Suprapubic skin (tissue), 4 donors: ENCODE measurements at regions not wholly inside any gene's neighbourhood (a gene's known extent, or its start where the extent isn't known, plus 50 kb on each side); places are given as distances from the start of the nearest gene placed in this dataset.

Experiments used
- DNase-seq, 2 donors: peaks; one replicate each; pipeline ENCODE4 v3.0.0-alpha.2; 2019; ENCODE audit warnings: low spot score in 2 of 2
- H3K27ac ChIP-seq: fragments of 200-600 bp; sonication (generic); one replicate; pipeline ENCODE4 v1.5.1; 2019
- H3K27me3 ChIP-seq: fragments of 200-600 bp; sonication (generic); one replicate; pipeline ENCODE4 v1.5.1; 2019
- H3K36me3 ChIP-seq: fragments of 200-600 bp; sonication (generic); one replicate; pipeline ENCODE4 v1.5.1; 2019
- H3K4me1 ChIP-seq: fragments of 200-600 bp; sonication (generic); one replicate; pipeline ENCODE4 v1.5.1; 2019
- H3K4me3 ChIP-seq: fragments of 200-600 bp; sonication (generic); one replicate; pipeline ENCODE4 v1.5.1; 2019; ENCODE audit warnings: mild to moderate bottlenecking
- H3K9me3 ChIP-seq: fragments of 200-600 bp; sonication (generic); one replicate; pipeline ENCODE4 v1.5.1; 2019
- CTCF ChIP-seq, 2 donors: fragments of 200-600 bp in 1 of 2; fragments of 450-650 bp in 1 of 2; sonication (generic) in 1 of 2; IDR thresholded peaks; one replicate each; pipeline ENCODE4 v1.5.1; 2016 to 2019; ENCODE audit warnings: antibody characterized with exemption in 2 of 2, mild to moderate bottlenecking in 1 of 2, moderate library complexity in 1 of 2
- EP300 ChIP-seq: sonication (generic); formaldehyde crosslinking; IDR thresholded peaks from one replicate; pipeline ENCODE4 v1.6.1; 2017; ENCODE audit warnings: antibody characterized with exemption
- POLR2A ChIP-seq, 2 donors: fragments of 450-650 bp; IDR thresholded peaks; one replicate each; pipeline ENCODE4 v1.6.1; 2017; ENCODE audit warnings: antibody characterized with exemption in 2 of 2, mild to moderate bottlenecking in 2 of 2, moderate library complexity in 2 of 2
- POLR2AphosphoS5 ChIP-seq, 3 donors: sonication (generic); formaldehyde crosslinking; IDR thresholded peaks; one replicate each; pipeline ENCODE4 v1.6.1; 2017; ENCODE audit warnings: antibody characterized with exemption in 3 of 3
- WGBS: methylation state at CpG from one replicate; pipeline ENCODE4 v1.1.5; 2018; 5-methylcytosine and 5-hydroxymethylcytosine counted together

GRCh38 chr9:103625161-103625804 lies 468.8 kb upstream of the SMC2 start:
- 85% methylated on average over 2 of the region's 2 CpGs for WGBS
- H3K9me3 ChIP-seq, result no peaks in the 10 kb centered on the region
- no peaks in the 10 kb centered on the region for H3K4me1 ChIP-seq
- no peaks in the 10 kb centered on the region for H3K27me3 ChIP-seq
- H3K36me3 ChIP-seq, result no peaks in the 10 kb centered on the region
- no peak overlapping the region for H3K4me3 ChIP-seq
- TF ChIP-seq EP300 (no peak), POLR2A (IDR thresholded peaks at IDR 0.05) (no peak), CTCF (IDR thresholded peaks at IDR 0.05) (no peak), POLR2AphosphoS5 (IDR thresholded peaks at IDR 0.05) (no peak)
- no peak overlapping the region for H3K27ac ChIP-seq
- DNase-seq, result no peak

DNA sequence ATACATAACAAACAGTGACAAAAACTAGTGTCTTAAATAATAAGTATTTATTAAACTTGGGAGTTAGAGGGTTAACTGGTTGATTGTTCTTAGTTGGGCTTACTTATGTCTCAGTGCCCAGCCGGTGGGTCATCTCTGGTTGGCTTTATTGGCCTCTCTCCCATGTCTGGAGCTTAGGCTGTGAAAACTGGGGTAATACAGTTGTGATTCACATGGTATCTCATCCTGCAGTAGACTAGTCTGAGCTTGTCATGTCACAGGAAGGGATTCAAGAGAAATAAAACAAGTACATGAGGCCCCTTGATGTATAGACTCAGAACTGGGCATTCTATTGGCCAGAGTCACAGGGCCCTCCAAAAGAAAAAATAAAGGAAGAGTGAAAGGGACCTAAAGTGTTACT lies 466.4 kb upstream of the SMC2 start:
- no peak overlapping the region for H3K4me3 ChIP-seq
- WGBS, result 37% methylated on average over 1 of the region's 1 CpG
- H3K4me1 ChIP-seq, result no peaks in the 10 kb centered on the region
- TF ChIP-seq POLR2AphosphoS5 (IDR thresholded peaks at IDR 0.05) (no peak), EP300 (no peak), CTCF (IDR thresholded peaks at IDR 0.05) (no peak), POLR2A (IDR thresholded peaks at IDR 0.05) (no peak)
- H3K27ac ChIP-seq, result no peak overlapping the region
- DNase-seq, result no peak
- H3K36me3 ChIP-seq, result no peaks in the 10 kb centered on the region
- no peaks in the 10 kb centered on the region for H3K27me3 ChIP-seq
- no peaks in the 10 kb centered on the region for H3K9me3 ChIP-seq

- 93% methylated on average over 1 of the region's 1 CpG for WGBS
- Histone ChIP-seq H3K27ac (no peak overlapping the region), H3K9me3 (no peaks in the 10 kb centered on the region), H3K4me3 (no peak overlapping the region), H3K36me3 (no peaks in the 10 kb centered on the region), H3K4me1 (no peaks in the 10 kb centered on the region), H3K27me3 (no peaks in the 10 kb centered on the region)
- no peak for TF ChIP-seq POLR2A (IDR thresholded peaks at IDR 0.05)
- no peak for TF ChIP-seq POLR2AphosphoS5 (IDR thresholded peaks at IDR 0.05)
- TF ChIP-seq EP300, result no peak
- TF ChIP-seq CTCF (IDR thresholded peaks at IDR 0.05), result no peak
- DNase-seq, result no peak
Measured at GRCh38 chr9:103649086-103649485, 445.0 kb upstream of the SMC2 start.

- no peak for DNase-seq
- Histone ChIP-seq H3K4me3 (no peak overlapping the region), H3K36me3 (no peaks in the 10 kb centered on the region), H3K9me3 (peaks cover 5% of the 10 kb centered on the region), H3K27me3 (no peaks in the 10 kb centered on the region), H3K27ac (no peak overlapping the region), H3K4me1 (no peaks in the 10 kb centered on the region)
- WGBS, result 98% methylated on average over 5 of the region's 5 CpGs
- TF ChIP-seq CTCF (IDR thresholded peaks at IDR 0.05) (no peak), EP300 (no peak), POLR2AphosphoS5 (IDR thresholded peaks at IDR 0.05) (no peak), POLR2A (IDR thresholded peaks at IDR 0.05) (no peak)
Measured at GRCh38 chr9:103658156-103658555, 436.0 kb upstream of the SMC2 start.

- no peak overlapping the region for H3K27ac ChIP-seq
- peaks cover 5% of the 10 kb centered on the region for H3K9me3 ChIP-seq
- TF ChIP-seq EP300 (no peak), POLR2A (IDR thresholded peaks at IDR 0.05) (no peak), CTCF (IDR thresholded peaks at IDR 0.05) (no peak), POLR2AphosphoS5 (IDR thresholded peaks at IDR 0.05) (no peak)
- H3K27me3 ChIP-seq, result no peaks in the 10 kb centered on the region
- no peak overlapping the region for H3K4me3 ChIP-seq
- 94% methylated on average over 6 of the region's 6 CpGs for WGBS
- no peak for DNase-seq
- no peaks in the 10 kb centered on the region for H3K36me3 ChIP-seq
- H3K4me1 ChIP-seq, result no peaks in the 10 kb centered on the region
Measured at GRCh38 chr9:103660830-103661229, 433.3 kb upstream of the SMC2 start.
